MG63 (cell line): ENCODE measurements at regions not wholly inside any gene's neighbourhood (a gene's known extent, or its start where the extent isn't known, plus 50 kb on each side); places are given as distances from the start of the nearest gene placed in this dataset.

Source experiments
- DNase-seq: peaks from one replicate; pipeline ENCODE4 v3.0.0-alpha.2; 2020
- H3K27me3 ChIP-seq: fragments of 250-450 bp; sonication (Bioruptor Pico); 2 replicates; pipeline ENCODE4 v1.5.1; 2020; ENCODE audit warnings: mild to moderate bottlenecking, moderate library complexity
- H3K36me3 ChIP-seq: fragments of 250-450 bp; sonication (Bioruptor Pico); 2 replicates; pipeline ENCODE4 v1.5.1; 2020; ENCODE audit warnings: mild to moderate bottlenecking, moderate library complexity
- H3K4me3 ChIP-seq: fragments of 250-450 bp; sonication (Bioruptor Pico); 2 replicates; pipeline ENCODE4 v1.5.1; 2020; ENCODE audit warnings: mild to moderate bottlenecking, moderate library complexity
- H3K9me3 ChIP-seq: fragments of 250-450 bp; sonication (Bioruptor Pico); 2 replicates; pipeline ENCODE4 v1.5.1; 2020; ENCODE audit warnings: mild to moderate bottlenecking, moderate library complexity

DNA sequence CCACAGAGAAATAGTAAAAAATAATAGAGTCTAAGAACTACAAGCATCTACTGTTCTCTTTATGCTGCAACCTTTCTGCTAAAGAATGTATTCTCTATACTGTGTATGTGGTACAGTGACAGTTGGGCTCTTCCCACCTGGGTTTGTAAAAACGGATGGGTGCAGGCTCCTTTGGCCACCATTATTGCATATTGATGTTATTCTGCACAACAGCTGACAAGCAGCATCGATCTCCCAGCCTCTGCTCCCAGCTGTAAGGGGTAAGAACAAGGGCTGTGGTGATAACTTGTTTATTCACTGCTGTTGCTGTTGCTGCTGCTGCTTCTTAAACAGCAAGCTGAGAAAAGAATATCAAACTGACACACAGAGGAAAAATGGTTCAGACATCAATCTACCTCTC, 56.1 kb downstream of the KCNRG start:
- H3K27me3 ChIP-seq = no peaks in the 10 kb centered on the region
- H3K4me3 ChIP-seq = no peak overlapping the region
- peaks cover 76% of the 10 kb centered on the region for H3K36me3 ChIP-seq
- no peaks in the 10 kb centered on the region for H3K9me3 ChIP-seq
- DNase-seq = no peak

DNA sequence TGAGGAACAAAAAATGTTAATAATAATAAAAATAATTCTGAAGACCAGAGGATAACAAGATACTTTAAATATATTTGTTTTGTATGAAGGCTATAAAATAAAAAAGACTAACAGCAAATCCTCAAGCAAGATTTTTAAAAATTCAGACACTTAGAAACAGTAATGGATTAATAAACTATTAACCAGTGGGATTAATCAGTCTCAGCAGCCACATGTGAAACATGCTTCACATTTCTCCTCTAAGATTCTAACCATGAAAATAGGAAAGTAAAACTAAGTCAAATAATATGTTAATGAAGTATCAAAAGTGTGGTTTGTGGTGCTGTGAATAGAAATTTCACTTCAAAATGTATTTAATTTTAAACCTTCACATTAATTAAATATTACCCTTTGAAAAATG, 57.4 kb downstream of the KCNRG start:
- H3K4me3 ChIP-seq = no peak overlapping the region
- H3K9me3 ChIP-seq = no peaks in the 10 kb centered on the region
- H3K36me3 ChIP-seq = peaks cover 71% of the 10 kb centered on the region
- no peaks in the 10 kb centered on the region for H3K27me3 ChIP-seq
- DNase-seq = no peak

DNA sequence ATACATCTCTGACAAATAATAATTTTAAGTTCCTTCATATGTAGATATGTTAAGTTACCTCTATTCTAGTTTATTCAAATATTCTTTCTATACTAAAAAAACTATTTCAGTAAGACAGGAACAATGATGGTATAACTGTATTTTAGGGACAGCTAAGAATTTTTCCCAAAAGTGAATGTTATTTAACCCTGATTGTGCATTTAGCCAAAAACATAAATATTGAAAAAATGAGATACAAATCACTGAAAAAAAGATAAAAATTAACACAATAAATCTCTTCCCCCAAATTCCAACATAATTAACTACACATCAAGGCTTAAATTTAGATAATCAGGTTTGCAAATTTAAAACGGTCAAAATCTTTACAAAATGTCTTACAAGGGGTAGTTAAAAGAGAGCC, 58.1 kb downstream of the KCNRG start:
- no peak for DNase-seq
- H3K4me3 ChIP-seq = no peak overlapping the region
- no peaks in the 10 kb centered on the region for H3K9me3 ChIP-seq
- peaks cover 65% of the 10 kb centered on the region for H3K36me3 ChIP-seq
- H3K27me3 ChIP-seq = no peaks in the 10 kb centered on the region

DNA sequence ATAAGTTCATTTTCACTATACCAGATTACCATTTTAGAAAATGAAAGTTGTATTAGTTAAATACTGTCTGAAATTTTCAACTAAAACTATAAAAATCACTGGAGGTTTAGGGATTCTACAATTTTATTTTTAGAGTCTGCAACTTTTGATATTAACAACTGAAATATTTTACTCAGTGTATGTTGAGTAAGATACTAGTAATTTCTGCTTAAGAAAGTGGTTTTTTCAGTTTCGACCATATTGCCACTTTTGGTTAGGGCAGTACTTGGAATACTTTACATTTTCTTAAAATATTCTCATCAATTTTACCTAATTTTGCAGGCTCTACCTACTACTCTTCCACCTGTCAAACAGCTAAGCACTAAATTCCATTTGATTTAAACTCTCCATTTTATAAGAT, 59.6 kb downstream of the KCNRG start:
- no peaks in the 10 kb centered on the region for H3K27me3 ChIP-seq
- H3K4me3 ChIP-seq = no peak overlapping the region
- H3K9me3 ChIP-seq = no peaks in the 10 kb centered on the region
- peaks cover 53% of the 10 kb centered on the region for H3K36me3 ChIP-seq
- no peak for DNase-seq

DNA sequence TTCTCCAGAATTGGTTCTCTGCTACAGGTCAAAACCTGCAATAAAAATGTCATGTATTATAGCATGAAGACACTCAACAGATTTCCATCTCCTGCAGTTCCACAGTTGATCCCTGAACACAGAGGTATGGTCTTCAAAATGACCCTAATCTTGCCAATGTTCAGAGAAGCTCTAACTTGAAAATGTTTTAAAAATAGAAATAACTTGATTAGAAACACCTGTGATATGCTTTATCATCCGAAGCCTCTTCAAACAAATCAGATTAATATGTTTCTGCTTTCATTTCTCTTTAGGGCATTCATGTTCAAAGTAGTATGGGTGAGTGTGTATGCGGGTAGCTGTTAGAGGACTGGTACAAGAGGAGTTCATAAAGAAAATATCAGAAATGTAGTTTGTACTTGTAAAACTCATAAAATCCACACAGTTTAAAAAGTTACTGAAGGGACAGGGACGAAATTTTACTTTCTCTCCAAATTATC, 60.4 kb downstream of the KCNRG start:
- Histone ChIP-seq H3K9me3 (no peaks in the 10 kb centered on the region), H3K4me3 (no peak overlapping the region), H3K27me3 (no peaks in the 10 kb centered on the region), H3K36me3 (peaks cover 48% of the 10 kb centered on the region)
- no peak for DNase-seq

DNA sequence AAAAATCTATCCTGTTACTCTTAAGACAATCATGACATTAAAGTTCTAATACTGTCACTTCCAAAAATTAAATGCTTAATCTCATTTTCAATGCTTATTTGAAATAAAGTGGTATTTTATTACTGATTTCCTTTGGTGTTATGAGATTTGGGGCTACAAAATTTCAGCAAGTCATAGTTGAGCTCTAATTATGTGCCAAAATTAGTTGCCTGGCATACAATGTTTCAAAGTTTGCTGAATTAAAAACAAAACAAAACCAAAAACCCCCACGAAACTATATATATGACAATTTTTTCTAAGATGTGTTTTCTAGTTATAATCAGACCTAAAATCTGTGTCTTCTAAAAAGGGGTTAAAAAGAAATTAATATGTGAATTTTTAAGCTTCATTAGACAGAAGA, 62.2 kb downstream of the KCNRG start:
- H3K4me3 ChIP-seq = peak overlapping the region; percentile 98
- no peaks in the 10 kb centered on the region for H3K9me3 ChIP-seq
- peaks cover 35% of the 10 kb centered on the region for H3K36me3 ChIP-seq
- H3K27me3 ChIP-seq = no peaks in the 10 kb centered on the region
- DNase-seq = no peak

DNA sequence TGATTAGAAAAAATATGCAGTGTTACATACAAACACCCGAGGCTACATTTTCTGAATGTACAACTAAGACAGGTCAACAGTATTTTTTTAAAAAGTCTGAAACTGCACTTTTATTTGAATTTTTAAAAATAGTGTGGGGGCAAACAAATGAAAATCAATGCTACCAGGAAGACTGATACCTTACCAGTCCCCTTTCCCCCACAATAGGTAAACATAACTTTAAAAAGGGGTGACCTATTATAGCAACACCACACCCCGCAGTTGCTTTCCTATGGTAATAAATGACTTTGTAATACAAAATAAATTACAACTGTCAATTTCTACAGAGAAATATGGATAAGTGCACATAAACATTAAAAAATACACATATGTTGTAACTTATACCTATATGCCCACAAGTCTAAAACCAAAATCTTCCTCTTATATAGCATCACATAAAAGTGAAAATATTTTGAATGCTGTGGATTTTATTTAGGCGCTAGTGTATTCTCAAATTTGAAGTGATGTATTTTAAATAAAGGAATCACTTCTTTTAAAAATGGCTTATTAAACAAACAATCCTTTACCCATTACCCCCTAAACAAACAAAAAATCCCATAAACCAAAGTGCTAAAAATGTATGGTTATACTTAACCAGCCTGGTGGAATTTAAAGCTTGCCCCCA, 63.1 kb downstream of the KCNRG start:
- no peaks in the 10 kb centered on the region for H3K9me3 ChIP-seq
- H3K27me3 ChIP-seq = no peaks in the 10 kb centered on the region
- peaks cover 32% of the 10 kb centered on the region for H3K36me3 ChIP-seq
- no peak for DNase-seq
- peak overlapping the region; percentile 98 for H3K4me3 ChIP-seq

DNA sequence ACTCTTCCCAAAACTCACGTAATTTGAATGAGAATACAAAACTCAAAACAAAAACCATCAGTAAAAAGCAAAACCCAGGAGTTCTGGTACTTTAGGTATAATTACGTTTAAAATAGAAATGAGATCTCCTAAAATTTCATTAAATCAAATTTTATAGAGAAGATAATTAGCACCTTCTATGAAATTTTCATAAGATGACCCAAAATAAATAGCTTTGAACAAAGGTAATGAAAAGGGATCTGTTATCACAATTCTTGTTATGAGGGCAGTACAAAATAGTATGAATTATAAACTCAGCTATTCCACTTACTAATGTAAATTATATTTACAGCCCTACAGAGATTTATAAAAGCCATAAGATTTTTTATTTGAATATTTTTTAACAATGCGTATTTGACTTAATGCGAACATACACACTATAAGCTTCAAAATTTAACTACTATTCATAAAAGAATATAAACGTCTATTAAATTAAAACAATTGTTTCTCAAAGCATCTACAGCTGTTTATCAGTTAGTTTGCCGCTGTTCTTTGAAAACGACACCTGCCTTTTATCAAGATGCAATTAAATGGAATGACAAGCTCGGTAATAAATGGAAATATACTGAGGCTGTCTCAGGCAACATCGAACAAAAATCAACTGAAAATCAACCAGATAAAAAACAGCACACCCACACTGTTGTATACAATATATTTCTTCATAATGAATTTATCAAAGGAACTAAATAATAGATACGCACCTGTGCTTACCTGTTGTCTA, 63.8 kb downstream of the KCNRG start:
- H3K36me3 ChIP-seq = peaks cover 33% of the 10 kb centered on the region
- no peaks in the 10 kb centered on the region for H3K9me3 ChIP-seq
- DNase-seq = no peak

DNA sequence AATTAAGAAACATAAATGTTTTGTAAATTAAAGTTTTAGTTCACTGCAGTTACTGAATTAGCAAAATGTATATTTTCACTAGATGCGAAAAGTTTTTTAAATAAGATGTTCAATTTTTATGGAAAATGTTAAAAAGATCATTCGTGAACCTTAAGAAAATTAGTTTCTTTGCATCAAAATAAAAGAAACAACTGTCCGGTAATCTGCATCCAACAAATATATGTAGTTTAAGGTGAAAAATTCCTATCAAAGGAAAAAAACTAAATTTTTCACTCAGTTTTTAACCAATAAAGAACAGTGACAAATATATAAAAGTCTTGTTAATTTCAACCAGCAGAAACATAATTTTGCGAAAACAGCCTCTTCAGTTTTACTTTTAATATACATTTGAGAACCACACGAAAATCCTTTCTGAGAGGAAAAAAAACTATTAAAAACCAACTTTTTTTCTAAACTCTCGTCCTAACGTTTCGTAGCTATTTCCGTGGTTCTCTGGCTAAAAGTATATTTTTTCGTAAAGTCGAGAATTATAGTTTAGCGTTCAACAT, 64.5 kb downstream of the KCNRG start:
- no peak for DNase-seq
- Histone ChIP-seq H3K36me3 (peaks cover 31% of the 10 kb centered on the region), H3K4me3 (peak overlapping the region; percentile 98), H3K27me3 (no peaks in the 10 kb centered on the region), H3K9me3 (no peaks in the 10 kb centered on the region)

More for the DNA sequence above, 63.8 kb downstream of the KCNRG start:
- Histone ChIP-seq H3K27me3 (no peaks in the 10 kb centered on the region), H3K4me3 (peak overlapping the region; percentile 98)

DNA sequence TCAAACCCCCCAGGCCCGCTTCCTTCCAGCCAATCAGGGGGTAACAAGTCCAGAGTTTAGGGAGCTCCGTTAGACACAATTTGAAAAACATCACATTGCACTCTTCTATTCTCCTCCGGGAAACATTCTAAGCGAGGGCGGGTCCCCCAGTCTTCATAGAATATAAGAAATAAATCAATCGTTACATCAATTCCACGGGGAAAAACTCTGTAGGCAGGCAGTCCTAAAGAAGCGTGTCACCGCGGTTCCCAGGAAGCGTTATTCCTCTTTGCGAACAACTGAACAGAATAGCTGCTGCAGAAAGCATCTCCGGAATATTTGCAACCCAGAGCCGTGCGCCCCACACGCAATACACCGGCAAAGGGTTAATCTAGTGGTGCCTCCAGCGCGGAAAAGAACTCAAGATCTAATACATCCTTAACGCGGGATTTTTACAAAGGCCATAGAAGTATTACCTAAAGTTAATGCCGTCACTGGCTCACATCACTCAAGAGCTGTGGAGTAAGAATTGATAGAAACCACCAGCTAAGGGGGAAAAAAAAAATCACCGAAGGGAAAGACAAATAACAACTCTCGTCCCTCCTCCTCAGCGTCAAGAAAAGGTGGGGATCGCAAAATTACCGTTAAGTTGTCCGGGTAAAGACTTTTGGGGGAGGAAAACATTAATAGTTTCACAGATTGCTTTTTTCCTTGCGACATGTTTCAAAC, 65.1 kb downstream of the KCNRG start:
- peak; percentile 35 for DNase-seq
- Histone ChIP-seq H3K36me3 (peaks cover 27% of the 10 kb centered on the region), H3K4me3 (peak overlapping the region; percentile 98), H3K9me3 (no peaks in the 10 kb centered on the region), H3K27me3 (no peaks in the 10 kb centered on the region)

DNA sequence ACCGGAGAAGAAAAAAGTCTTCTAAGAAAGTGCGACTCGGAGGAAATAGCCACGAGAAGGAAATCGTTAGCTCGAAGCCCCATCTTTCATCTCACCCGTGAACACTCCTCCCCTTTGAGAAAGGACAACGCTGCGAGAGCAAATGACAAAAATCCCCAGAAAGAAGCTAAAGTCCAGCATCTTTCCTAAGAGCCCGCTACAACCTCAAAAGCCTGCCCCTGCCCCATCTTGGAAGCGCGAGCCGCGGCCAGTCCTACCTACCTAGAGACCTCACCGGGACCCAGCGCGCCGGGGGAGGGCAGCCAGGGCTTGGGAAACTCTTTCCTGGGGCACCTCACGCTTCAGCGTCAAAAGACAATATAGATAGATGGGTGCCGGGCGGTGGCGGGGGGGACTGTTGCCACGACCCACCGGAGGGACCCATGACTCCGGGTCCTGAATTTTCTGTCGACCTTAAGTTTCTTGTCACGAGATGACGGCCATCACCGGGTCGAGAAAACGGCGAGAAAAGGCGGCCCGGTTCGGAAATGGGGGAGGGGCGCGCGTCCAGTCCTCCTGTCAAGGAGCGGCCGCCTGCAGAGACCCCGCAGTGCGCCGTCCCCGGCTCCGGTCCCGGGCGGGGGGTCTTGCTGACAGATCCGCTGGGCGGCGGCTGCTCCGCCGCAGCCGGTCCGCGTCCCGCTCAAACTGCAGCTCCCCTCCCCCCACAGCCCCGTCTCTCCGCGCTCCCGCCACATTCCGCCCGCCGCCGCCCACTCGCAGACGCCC, 65.9 kb downstream of the KCNRG start:
- Histone ChIP-seq H3K36me3 (peaks cover 27% of the 10 kb centered on the region), H3K9me3 (no peaks in the 10 kb centered on the region)

DNA sequence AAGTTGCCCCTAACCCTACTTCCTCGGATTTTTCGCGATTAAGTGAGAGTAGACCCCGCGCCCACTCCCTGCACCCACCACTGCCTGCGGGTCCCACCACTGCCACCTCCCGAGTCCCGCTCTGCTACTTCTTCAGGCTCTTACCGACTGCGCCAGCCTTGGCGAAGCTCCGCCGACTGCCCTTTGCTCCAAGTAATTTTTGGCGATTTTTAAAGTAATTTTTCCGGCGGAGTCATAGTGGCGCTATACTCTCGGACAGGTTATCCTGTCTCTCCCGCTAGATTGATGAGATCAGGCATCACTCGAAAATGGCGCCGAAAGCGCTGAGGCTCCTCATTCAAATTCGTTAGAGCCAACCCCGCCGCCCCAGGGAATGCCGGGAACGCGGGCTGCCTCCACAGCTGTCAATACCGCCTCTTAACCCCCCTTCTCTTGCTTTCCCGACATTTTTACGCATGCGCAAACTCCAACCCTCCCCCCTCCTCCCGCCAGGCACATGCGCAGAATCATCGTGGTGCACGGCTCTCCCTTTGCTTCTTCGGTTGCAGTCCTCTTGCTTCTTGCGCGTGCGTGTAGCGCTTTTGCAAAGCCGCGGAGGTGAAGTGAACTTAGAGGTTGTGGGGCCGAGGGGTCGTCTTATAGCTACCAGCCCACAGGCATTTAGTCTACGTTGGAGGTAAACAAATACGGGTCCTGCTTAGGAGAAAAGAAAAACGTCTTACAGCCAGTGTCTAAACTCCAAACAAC, 66.6 kb downstream of the KCNRG start:
- H3K9me3 ChIP-seq = no peaks in the 10 kb centered on the region
- peaks cover 26% of the 10 kb centered on the region for H3K36me3 ChIP-seq
- peak overlapping the region; percentile 98 for H3K4me3 ChIP-seq
- peak; percentile 98 for DNase-seq
- H3K27me3 ChIP-seq = no peaks in the 10 kb centered on the region

More for the DNA sequence above, 65.9 kb downstream of the KCNRG start:
- peak overlapping the region; percentile 98 for H3K4me3 ChIP-seq
- no peaks in the 10 kb centered on the region for H3K27me3 ChIP-seq
- DNase-seq = peak; percentile 56

DNA sequence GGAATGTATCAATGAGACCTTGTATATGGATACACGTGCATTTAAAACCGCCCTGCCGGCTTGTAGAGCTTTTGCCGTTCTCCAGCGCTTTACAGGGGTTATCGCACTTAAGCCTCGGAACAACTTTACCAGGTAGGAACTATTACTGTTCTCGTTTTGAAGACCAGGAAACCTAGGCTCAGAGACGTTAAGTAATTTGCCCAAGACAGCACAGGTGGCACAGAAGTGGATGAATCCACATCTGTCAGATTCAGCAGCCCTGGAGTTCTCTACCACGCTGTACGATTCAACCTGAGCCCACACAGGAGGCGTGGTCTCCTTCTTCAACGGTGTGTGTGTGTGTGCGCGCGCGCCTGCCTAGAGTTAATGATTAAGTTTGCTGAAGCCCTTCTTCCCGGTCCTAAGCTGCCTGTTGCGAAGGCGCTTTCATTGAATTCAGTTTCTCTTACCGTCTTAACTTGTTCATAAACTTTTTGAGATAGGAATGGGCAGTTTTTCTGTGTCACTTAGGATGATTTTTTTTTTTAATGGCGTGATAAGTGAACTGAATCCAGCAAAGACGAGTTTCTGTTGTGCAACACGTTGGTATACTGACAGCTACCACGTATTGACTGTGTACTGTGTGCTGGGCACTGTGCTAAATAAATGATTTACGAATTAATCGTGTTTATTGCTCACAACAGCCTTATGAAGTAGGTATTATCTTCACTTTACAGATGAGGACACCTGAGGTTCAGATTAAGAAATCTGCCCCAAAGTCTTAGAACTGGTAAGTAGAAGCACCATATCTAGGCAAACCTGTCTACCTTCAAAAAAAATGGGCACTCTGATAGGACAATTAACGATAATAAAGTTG, 67.4 kb downstream of the KCNRG start:
- no peaks in the 10 kb centered on the region for H3K9me3 ChIP-seq

DNA sequence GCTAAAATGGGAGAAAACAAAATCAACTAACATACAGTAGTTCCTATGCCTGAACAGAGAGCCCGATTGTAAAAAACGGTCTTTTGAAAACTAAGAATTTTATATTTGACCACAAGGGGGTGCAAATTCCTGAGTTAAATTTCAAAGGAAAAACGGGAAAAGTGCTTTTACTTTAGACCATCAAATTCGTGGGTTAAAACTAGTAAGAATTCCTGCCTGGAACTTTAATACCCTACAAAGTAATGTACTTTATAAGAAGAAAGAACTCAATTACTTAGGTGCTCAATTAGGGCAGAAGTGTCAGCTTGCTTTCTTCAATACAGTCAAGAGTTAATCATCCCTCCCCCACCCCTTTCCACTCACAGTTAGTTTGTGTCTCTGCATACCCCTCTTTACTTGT, 69.8 kb downstream of the KCNRG start:
- Histone ChIP-seq H3K36me3 (peaks cover 35% of the 10 kb centered on the region), H3K27me3 (no peaks in the 10 kb centered on the region), H3K4me3 (peak overlapping the region; percentile 7), H3K9me3 (no peaks in the 10 kb centered on the region)
- DNase-seq = no peak

More for the DNA sequence above, 67.4 kb downstream of the KCNRG start:
- H3K27me3 ChIP-seq = no peaks in the 10 kb centered on the region
- peaks cover 28% of the 10 kb centered on the region for H3K36me3 ChIP-seq
- DNase-seq = peak; percentile 83
- H3K4me3 ChIP-seq = peak overlapping the region; percentile 98

DNA sequence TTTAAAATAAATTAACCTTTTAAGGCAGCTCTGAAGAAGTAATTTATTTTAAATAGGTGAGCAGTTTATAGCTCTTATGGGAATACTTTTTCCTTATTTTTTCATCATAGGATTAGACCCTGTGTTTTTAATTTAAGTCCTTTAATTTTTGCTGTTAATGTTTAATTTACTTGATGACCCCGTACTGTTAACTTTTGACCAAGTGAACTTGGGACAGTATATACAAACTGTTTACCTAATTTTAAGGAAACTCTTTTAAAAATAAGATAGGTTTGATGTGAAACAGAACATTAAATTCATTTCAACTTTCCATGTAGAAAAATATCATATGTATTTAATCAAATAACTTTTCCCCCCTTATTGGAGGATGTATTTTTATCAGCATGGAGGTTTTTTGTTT, 74.4 kb downstream of the KCNRG start:
- H3K4me3 ChIP-seq = no peak overlapping the region
- H3K9me3 ChIP-seq = no peaks in the 10 kb centered on the region
- no peaks in the 10 kb centered on the region for H3K27me3 ChIP-seq
- peaks cover 33% of the 10 kb centered on the region for H3K36me3 ChIP-seq
- DNase-seq = no peak
